Heart left ventricle (tissue), 13 donors: ENCODE measurements at regions not wholly inside any gene's neighbourhood (a gene's known extent, or its start where the extent isn't known, plus 50 kb on each side); places are given as distances from the start of the nearest gene placed in this dataset.

Experiments used
- POLR2A ChIP-seq, 2 donors: fragments of 450-650 bp; IDR thresholded peaks; one replicate each; pipeline ENCODE4 v1.6.1; 2017; ENCODE audit warnings: antibody characterized with exemption in 2 of 2, mild to moderate bottlenecking in 2 of 2, moderate library complexity in 2 of 2
- TF ChIP-seq, protein P1 (sequence below), 12 donors: fragments of 200-600 bp; sonication (generic) in 4 of 12; IDR thresholded peaks; one replicate each; pipeline versions ENCODE4 v1.5.0 to v1.8.0; 2018 to 2022; ENCODE audit warnings: antibody characterized with exemption in 12 of 12, mild to moderate bottlenecking in 5 of 12
- donor health status: ischemic (EF 13 %, LVEDD 7.1; RV severe dilation, severe dysfunction).
- donor health status: DM: no; HTN: yes; CAD: no.
- donor health status: DM: no; HTN: no; CAD: no.
- donor health status: ischemic (EF 25% LVEDD 6.9; RV normal size, moderate dysfunction).
- donor health status: ischemic (EF 25% LVEDD 5.7; RV mildly dilated, moderate dysfunction).
- donor health status: ischemic (EF 35%, LVEDD 5.7; RV mildly dilated, moderate dysfunction).
- donor health status: nonischemic (EF 11% LVEDD 7.7; RV severe dilation, severe dysfunction).
- donor health status: DM: yes; HTN: yes; CAD: no.
- donor health status: PGD.
- donor health status: ischemic (EF 29% LVEDD 5.4; RV normal size, mild dysfunction).
- donor health status: nonischemic (EF 23%, LVEDD 6.1; RV moderate dilation, normal function).

DNA sequence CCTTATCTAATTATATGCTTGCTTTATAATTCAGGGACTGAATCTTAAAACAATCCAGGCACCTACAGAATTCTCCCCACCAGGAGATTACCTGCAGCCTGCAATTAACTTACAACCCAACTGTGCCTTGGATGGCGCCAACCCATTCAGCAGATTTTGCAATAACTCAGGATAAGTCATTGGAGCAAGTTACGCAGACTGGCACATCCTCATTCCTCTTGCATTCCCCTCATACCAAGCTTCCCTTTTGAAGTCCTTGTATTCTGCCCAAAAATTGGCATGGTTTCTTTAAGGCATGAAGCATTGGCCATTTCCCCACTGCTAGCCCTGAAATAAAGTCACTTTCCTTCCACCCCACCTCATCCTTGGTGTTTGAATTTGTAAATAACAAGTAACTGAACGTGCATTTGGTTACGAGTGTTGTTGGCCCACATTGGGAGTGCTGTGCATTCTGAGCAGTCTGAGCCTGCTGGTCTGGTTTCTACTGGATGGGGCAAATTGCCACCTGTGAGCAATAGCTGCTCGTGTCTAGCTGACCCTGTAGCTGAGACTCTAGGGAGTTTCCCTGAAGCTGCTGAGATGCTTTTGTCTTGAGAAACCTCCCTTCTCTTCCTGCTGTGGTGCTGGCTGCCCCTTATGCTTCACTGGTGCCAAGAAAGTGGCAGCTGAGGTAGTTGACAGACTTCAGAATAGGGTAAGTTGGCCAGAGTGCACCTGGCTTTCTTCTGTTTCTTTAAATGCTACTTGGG, 99.2 kb upstream of the SCAF11 start:
- TF ChIP-seq, protein P1, sequence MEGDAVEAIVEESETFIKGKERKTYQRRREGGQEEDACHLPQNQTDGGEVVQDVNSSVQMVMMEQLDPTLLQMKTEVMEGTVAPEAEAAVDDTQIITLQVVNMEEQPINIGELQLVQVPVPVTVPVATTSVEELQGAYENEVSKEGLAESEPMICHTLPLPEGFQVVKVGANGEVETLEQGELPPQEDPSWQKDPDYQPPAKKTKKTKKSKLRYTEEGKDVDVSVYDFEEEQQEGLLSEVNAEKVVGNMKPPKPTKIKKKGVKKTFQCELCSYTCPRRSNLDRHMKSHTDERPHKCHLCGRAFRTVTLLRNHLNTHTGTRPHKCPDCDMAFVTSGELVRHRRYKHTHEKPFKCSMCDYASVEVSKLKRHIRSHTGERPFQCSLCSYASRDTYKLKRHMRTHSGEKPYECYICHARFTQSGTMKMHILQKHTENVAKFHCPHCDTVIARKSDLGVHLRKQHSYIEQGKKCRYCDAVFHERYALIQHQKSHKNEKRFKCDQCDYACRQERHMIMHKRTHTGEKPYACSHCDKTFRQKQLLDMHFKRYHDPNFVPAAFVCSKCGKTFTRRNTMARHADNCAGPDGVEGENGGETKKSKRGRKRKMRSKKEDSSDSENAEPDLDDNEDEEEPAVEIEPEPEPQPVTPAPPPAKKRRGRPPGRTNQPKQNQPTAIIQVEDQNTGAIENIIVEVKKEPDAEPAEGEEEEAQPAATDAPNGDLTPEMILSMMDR (IDR thresholded peaks at IDR 0.05) = no peak
- no peak for TF ChIP-seq POLR2A (IDR thresholded peaks at IDR 0.05)
